Stomach (tissue), 8 donors: ENCODE measurements at regions not wholly inside any gene's neighbourhood (a gene's known extent, or its start where the extent isn't known, plus 50 kb on each side); places are given as distances from the start of the nearest gene placed in this dataset.

Source experiments
- DNase-seq, 2 donors: peaks; one replicate each; pipeline versions ENCODE4 v3.0.0 to v3.0.0-alpha.2; 2013 to 2019
- H3K27ac ChIP-seq, 5 donors: fragments of 200-600 bp in 4 of 5; sonication (generic) in 4 of 5; one replicate each; pipeline ENCODE4 v1.5.1; 2013 to 2019; ENCODE audit warnings: mild to moderate bottlenecking in 1 of 5, moderate library complexity in 1 of 5
- H3K27me3 ChIP-seq, 3 donors: fragments of 200-600 bp; sonication (generic); one replicate each; pipeline ENCODE4 v1.5.1; 2017 to 2019; ENCODE audit warnings: mixed run types in 1 of 3
- H3K36me3 ChIP-seq, 4 donors: fragments of 200-600 bp; sonication (generic); 1 replicate in 3 of 4; 2 replicates in 1 of 4; pipeline ENCODE4 v1.5.1; 2016 to 2019
- H3K4me1 ChIP-seq, 4 donors: fragments of 200-600 bp; sonication (generic); one replicate each; pipeline ENCODE4 v1.5.1; 2016 to 2019
- H3K4me3 ChIP-seq, 4 donors: fragments of 200-600 bp; sonication (generic) in 3 of 4; one replicate each; pipeline ENCODE4 v1.5.1; 2016 to 2019; ENCODE audit warnings: mild to moderate bottlenecking in 1 of 4
- H3K9me3 ChIP-seq, 4 donors: fragments of 200-600 bp; sonication (generic); one replicate each; pipeline ENCODE4 v1.5.1; 2016 to 2019
- EP300 ChIP-seq: sonication (generic); formaldehyde crosslinking; IDR thresholded peaks from one replicate; pipeline ENCODE4 v1.6.1; 2017; ENCODE audit warnings: antibody characterized with exemption
- POLR2A ChIP-seq, 4 donors: fragments of 450-650 bp; IDR thresholded peaks; one replicate each; pipeline ENCODE4 v1.6.1; 2016; ENCODE audit warnings: antibody characterized with exemption in 4 of 4, control low read depth in 2 of 4, mild to moderate bottlenecking in 1 of 4, moderate library complexity in 1 of 4
- POLR2AphosphoS5 ChIP-seq, 3 donors: sonication (generic); formaldehyde crosslinking; IDR thresholded peaks; one replicate each; pipeline ENCODE4 v1.6.1; 2016; ENCODE audit warnings: antibody characterized with exemption in 3 of 3
- WGBS, 5 donors: extraction: QIAGEN DNeasy Blood & Tissue Kit in 3 of 5; methylation state at CpG; one replicate each; pipeline versions ENCODE4 v1.1.5 to v1.1.7; 2013 to 2018; 5-methylcytosine and 5-hydroxymethylcytosine counted together
- intact Hi-C: fragments of 100-400 bp; cut with DNase I; formaldehyde crosslinking; loops from one replicate; pipeline ENCODE4 v1.15.1; 2023; ENCODE audit warnings: low total_unique reads
- TF ChIP-seq, protein P1 (sequence below), 7 experiments: fragments of 450-650 bp in 4 of 7; fragments of 200-600 bp in 3 of 7; sonication (generic) in 3 of 7; IDR thresholded peaks; one replicate each; pipeline ENCODE4 v1.5.1; 2016 to 2019; ENCODE audit warnings: antibody characterized with exemption in 7 of 7, control low read depth in 2 of 7, mild to moderate bottlenecking in 1 of 7
- donor health status: healthy with polysubstance abuse.
- donor health status: Bipolar disorder and iron deficiency.
- donor health status: healthy.

DNA sequence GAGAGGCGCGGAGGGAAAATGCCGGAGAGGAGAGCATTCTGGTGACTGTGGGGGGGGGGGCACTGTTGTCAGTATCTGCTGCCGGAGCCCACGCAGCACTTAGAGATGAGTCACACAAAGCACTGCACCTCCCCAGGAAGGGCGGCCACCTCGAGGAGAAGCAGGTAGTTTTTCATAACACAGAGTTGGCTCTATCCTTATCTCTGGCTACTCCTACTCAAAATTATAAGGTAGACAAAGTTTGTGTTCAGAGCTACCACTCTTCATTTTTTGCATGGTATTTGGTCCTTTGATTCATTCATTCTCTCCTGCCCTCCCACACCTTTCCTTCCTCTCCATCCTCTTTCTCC is 76.2 kb upstream of the SCOC start:
- Histone ChIP-seq H3K27me3 (no peaks in the 10 kb centered on the region), H3K4me1 (peaks cover 0 to 18% (median 10%) of the 10 kb centered on the region in 4 donors), H3K36me3 (no peaks in the 10 kb centered on the region), H3K4me3 (no peak overlapping the region), H3K27ac (no peak overlapping the region), H3K9me3 (no peaks in the 10 kb centered on the region)
- 33 to 53% (median 34%) methylated on average over 7 of the region's 7 CpGs for WGBS, 5 donors
- peak in 1 of 2 donors; percentile 55 for DNase-seq
- intact Hi-C loops: no loop called here
- no peak for TF ChIP-seq POLR2A (IDR thresholded peaks at IDR 0.05)
- TF ChIP-seq POLR2AphosphoS5 (IDR thresholded peaks at IDR 0.05): no peak
- no peak for TF ChIP-seq EP300
- TF ChIP-seq, protein P1, sequence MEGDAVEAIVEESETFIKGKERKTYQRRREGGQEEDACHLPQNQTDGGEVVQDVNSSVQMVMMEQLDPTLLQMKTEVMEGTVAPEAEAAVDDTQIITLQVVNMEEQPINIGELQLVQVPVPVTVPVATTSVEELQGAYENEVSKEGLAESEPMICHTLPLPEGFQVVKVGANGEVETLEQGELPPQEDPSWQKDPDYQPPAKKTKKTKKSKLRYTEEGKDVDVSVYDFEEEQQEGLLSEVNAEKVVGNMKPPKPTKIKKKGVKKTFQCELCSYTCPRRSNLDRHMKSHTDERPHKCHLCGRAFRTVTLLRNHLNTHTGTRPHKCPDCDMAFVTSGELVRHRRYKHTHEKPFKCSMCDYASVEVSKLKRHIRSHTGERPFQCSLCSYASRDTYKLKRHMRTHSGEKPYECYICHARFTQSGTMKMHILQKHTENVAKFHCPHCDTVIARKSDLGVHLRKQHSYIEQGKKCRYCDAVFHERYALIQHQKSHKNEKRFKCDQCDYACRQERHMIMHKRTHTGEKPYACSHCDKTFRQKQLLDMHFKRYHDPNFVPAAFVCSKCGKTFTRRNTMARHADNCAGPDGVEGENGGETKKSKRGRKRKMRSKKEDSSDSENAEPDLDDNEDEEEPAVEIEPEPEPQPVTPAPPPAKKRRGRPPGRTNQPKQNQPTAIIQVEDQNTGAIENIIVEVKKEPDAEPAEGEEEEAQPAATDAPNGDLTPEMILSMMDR (IDR thresholded peaks at IDR 0.05): no peak

DNA sequence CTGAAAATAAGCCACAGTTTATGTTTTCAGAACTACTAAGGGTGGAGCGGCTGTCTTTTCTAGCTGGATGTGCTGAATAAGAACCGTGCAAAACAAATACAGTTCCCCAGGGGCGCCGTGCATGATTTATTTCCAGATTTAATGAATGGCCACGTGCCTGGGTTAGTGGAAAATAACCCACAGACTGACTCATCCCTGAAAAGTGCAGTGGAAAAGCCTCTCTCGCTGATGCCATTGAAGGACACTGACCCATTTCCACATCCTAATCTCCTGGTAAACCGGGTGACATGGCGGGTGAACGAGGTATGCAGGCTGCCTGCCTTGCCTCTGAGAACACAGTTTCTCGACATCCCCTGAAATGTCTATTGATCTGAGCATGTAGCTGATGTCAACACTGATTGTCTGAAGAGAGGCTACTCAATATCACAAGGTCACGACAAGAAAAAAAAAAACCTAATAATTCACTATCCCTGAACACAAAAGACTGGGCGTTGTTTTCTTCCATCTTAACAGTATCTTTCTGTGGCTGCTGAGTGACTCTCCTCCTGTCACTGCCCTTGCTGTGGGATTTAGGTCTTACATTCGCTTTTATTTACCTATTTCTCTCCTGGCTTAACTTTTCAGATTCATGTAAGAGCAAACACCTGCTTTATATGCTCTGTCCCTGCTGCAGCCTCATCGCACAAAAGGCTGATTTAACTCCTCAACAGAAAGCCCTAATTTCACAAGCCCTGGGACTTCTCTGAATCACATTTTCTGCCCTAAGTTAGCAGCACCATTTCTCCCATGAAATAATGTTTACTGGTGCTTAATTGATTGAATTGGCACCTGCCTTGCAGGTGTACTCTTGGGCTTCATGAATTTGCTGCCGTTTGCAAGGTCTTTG is 76.9 kb upstream of the SCOC start:
- TF ChIP-seq, protein P1 (IDR thresholded peaks at IDR 0.05): no peak
- TF ChIP-seq POLR2A (IDR thresholded peaks at IDR 0.05): no peak
- TF ChIP-seq POLR2AphosphoS5 (IDR thresholded peaks at IDR 0.05): peak; percentile 19 to 67 (median 36)
- no peak for TF ChIP-seq EP300
- peak; percentile 29 to 68 for DNase-seq
- Histone ChIP-seq H3K4me1 (peaks cover 0 to 18% (median 10%) of the 10 kb centered on the region in 4 donors), H3K36me3 (no peaks in the 10 kb centered on the region), H3K9me3 (no peaks in the 10 kb centered on the region), H3K27me3 (no peaks in the 10 kb centered on the region), H3K4me3 (peak overlapping the region in 1 of 4 donors; percentile 3), H3K27ac (peak overlapping the region in 2 of 5 donors; percentile 33 to 60)
- intact Hi-C loops: no loop called here
- 20 to 32% (median 26%) methylated on average over 15 of the region's 15 CpGs for WGBS, 5 donors

DNA sequence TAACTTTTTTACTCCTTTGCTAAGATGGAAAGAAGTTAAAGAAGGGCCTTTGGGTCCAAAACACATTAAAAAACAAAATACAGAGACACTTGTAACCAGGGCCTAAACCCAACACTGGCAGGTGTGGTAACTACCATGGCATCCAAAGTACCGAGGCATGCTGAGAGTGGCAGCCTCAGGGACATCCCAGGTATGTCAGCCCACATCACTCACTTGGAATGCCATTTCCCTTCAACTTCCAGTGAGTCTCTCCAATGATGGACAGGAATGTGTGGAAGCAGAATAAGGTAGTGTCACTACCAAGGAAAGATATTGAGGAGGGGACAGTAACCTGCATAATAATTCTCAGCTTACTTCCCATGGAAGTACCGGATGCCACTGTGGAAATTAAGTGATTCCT is 79.5 kb upstream of the SCOC start:
- peaks cover 0 to 18% (median 10%) of the 10 kb centered on the region in 4 donors for H3K4me1 ChIP-seq
- H3K36me3 ChIP-seq: no peaks in the 10 kb centered on the region
- no peaks in the 10 kb centered on the region for H3K9me3 ChIP-seq
- 93 to 97% (median 95%) methylated on average over 2 of the region's 2 CpGs for WGBS, 5 donors
- H3K4me3 ChIP-seq: no peak overlapping the region
- no peak overlapping the region for H3K27ac ChIP-seq
- intact Hi-C loops: no loop called here
- DNase-seq: no peak
- no peaks in the 10 kb centered on the region for H3K27me3 ChIP-seq
- TF ChIP-seq EP300: no peak
- TF ChIP-seq, protein P1 (IDR thresholded peaks at IDR 0.05): no peak

DNA sequence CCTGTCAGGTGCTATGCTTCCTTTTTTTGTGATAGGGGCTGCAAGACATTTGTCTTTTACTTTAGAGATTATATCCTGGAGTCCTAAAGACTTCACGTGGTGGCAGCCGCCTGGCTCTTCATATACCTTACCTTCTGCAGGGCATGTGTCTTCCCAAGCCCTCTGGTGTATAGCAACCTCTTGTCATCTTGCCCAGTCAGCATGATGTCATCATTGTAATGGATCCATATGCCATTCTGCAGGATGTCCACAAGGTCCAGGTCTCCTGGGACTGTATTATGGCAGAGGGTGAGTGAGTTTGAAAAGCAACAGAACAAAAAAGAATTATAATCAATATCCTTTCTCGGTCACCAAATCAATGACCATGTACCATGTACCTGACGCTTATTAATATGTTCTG is 82.2 kb upstream of the SCOC start:
- WGBS, 5 donors: 90 to 95% (median 94%) methylated on average over 4 of the region's 4 CpGs
- intact Hi-C loops: no loop called here
- Histone ChIP-seq H3K4me3 (no peak overlapping the region), H3K4me1 (peaks cover 0 to 5% (median 2%) of the 10 kb centered on the region in 4 donors), H3K27me3 (no peaks in the 10 kb centered on the region), H3K9me3 (no peaks in the 10 kb centered on the region), H3K36me3 (no peaks in the 10 kb centered on the region), H3K27ac (no peak overlapping the region)
- TF ChIP-seq POLR2AphosphoS5 (IDR thresholded peaks at IDR 0.05): no peak
- TF ChIP-seq POLR2A (IDR thresholded peaks at IDR 0.05): no peak
- TF ChIP-seq EP300: no peak
- TF ChIP-seq, protein P1 (IDR thresholded peaks at IDR 0.05): no peak
- no peak for DNase-seq
